Spleen (tissue), 11 donors: ENCODE measurements at regions not wholly inside any gene's neighbourhood (a gene's known extent, or its start where the extent isn't known, plus 50 kb on each side); places are given as distances from the start of the nearest gene placed in this dataset.

ENCODE experiments used
- DNase-seq: peaks from one replicate; pipeline ENCODE4 v3.0.0-alpha.2; 2020
- H3K27ac ChIP-seq, 8 donors: fragments of 200-600 bp; sonication (generic) in 7 of 8; 1 replicate in 4 of 8; 2 replicates in 4 of 8; pipeline versions ENCODE4 v1.5.0 to v1.8.0; 2016 to 2021; ENCODE audit warnings: inconsistent platforms in 4 of 8, mild to moderate bottlenecking in 4 of 8, moderate library complexity in 1 of 8
- H3K27me3 ChIP-seq, 7 donors: fragments of 200-600 bp; sonication (generic) in 6 of 7; replicated peaks in 1 of 7; 1 replicate in 4 of 7; 2 replicates in 3 of 7; pipeline versions ENCODE4 v1.5.0 to v1.8.0; 2016 to 2021; ENCODE audit warnings: inconsistent platforms in 3 of 7, mild to moderate bottlenecking in 1 of 7
- H3K36me3 ChIP-seq, 6 donors: fragments of 200-600 bp; sonication (generic) in 5 of 6; 1 replicate in 4 of 6; 2 replicates in 2 of 6; pipeline versions ENCODE4 v1.5.0 to v1.8.0; 2016 to 2021; ENCODE audit warnings: inconsistent platforms in 2 of 6
- H3K4me1 ChIP-seq, 6 donors: fragments of 200-600 bp; sonication (generic) in 5 of 6; 1 replicate in 3 of 6; 2 replicates in 3 of 6; pipeline versions ENCODE4 v1.5.0 to v1.8.0; 2016 to 2021; ENCODE audit warnings: inconsistent platforms in 3 of 6
- H3K4me3 ChIP-seq, 8 donors: fragments of 200-600 bp; sonication (generic) in 7 of 8; 1 replicate in 4 of 8; 2 replicates in 4 of 8; pipeline versions ENCODE4 v1.5.0 to v1.8.0; 2016 to 2021; ENCODE audit warnings: inconsistent platforms in 4 of 8, mild to moderate bottlenecking in 4 of 8, moderate library complexity in 2 of 8
- H3K9me3 ChIP-seq, 8 donors: fragments of 200-600 bp; sonication (generic) in 7 of 8; 1 replicate in 4 of 8; 2 replicates in 4 of 8; pipeline versions ENCODE4 v1.5.0 to v1.8.0; 2016 to 2021; ENCODE audit warnings: inconsistent platforms in 4 of 8
- POLR2A ChIP-seq, 3 donors: fragments of 450-650 bp; IDR thresholded peaks; one replicate each; pipeline ENCODE4 v1.5.1; 2017; ENCODE audit warnings: antibody characterized with exemption in 3 of 3, mild to moderate bottlenecking in 1 of 3
- POLR2AphosphoS5 ChIP-seq, 3 donors: sonication (generic); formaldehyde crosslinking; IDR thresholded peaks; one replicate each; pipeline ENCODE4 v1.5.1; 2017; ENCODE audit warnings: antibody characterized with exemption in 3 of 3
- WGBS, 5 donors: extraction: QIAGEN DNeasy Blood & Tissue Kit in 3 of 5; methylation state at CpG; one replicate each; pipeline versions ENCODE4 v1.1.5 to v1.1.7; 2013 to 2018; 5-methylcytosine and 5-hydroxymethylcytosine counted together
- intact Hi-C: fragments of 100-400 bp; cut with DNase I; formaldehyde crosslinking; loops from one replicate; pipeline ENCODE4 v1.15.0; 2023; ENCODE audit warnings: low total_unique reads
- TF ChIP-seq, protein P1 (sequence below), 11 experiments: fragments of 200-600 bp in 7 of 11; fragments of 450-650 bp in 4 of 11; sonication (generic) in 4 of 11; IDR thresholded peaks in 8 of 11; conservative IDR thresholded peaks in 3 of 11; 1 replicate in 7 of 11; 2 replicates in 4 of 11; pipeline versions ENCODE4 v1.4.0 to v1.8.0; 2016 to 2021; ENCODE audit warnings: antibody characterized with exemption in 11 of 11, inconsistent platforms in 4 of 11, mild to moderate bottlenecking in 1 of 11
- donor health status: healthy with polysubstance abuse.
- donor health status: DM: no; HTN: no; CAD: no; lungs with moderate emphysema.
- donor health status: DM: no; HTN: no; CAD: no.
- donor health status: Bipolar disorder and iron deficiency.
- donor health status: healthy.
- donor health status: DM: no; HTN: no; CAD: no.
- donor health status: DM: yes; HTN: yes; CAD: no.

DNA sequence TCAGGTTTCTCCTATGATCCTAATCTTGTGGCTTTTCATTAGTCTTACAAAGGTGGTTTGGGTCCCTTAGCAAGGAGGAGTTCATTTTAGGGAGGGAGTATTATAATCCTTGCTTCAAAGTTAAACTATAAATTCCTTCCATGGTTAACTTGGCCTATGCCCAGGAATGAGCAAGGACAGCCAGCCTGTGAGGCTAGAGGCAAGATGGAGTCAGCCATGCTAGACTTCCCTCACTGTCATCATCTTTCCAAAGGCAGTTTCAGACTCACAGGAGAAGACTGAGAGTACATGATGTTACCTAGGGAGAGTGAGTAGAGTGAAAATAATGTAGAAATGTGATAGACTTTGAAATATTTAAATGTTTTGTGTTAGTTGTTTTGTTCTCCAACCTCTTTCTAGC, 192.3 kb downstream of the GPAT3 start:
- no peak for DNase-seq
- H3K27ac ChIP-seq: no peak overlapping the region
- H3K4me3 ChIP-seq: no peak overlapping the region
- H3K9me3 ChIP-seq: peaks cover 0 to 23% (median 14%) of the 10 kb centered on the region in 8 donors
- H3K4me1 ChIP-seq: no peaks in the 10 kb centered on the region
- no peaks in the 10 kb centered on the region for H3K27me3 ChIP-seq
- no peaks in the 10 kb centered on the region for H3K36me3 ChIP-seq
- intact Hi-C loops: no loop called here
- TF ChIP-seq, protein P1, sequence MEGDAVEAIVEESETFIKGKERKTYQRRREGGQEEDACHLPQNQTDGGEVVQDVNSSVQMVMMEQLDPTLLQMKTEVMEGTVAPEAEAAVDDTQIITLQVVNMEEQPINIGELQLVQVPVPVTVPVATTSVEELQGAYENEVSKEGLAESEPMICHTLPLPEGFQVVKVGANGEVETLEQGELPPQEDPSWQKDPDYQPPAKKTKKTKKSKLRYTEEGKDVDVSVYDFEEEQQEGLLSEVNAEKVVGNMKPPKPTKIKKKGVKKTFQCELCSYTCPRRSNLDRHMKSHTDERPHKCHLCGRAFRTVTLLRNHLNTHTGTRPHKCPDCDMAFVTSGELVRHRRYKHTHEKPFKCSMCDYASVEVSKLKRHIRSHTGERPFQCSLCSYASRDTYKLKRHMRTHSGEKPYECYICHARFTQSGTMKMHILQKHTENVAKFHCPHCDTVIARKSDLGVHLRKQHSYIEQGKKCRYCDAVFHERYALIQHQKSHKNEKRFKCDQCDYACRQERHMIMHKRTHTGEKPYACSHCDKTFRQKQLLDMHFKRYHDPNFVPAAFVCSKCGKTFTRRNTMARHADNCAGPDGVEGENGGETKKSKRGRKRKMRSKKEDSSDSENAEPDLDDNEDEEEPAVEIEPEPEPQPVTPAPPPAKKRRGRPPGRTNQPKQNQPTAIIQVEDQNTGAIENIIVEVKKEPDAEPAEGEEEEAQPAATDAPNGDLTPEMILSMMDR (IDR thresholded peaks at IDR 0.05 in 8 of 11, conservative IDR thresholded peaks at IDR 0.05 in 3 of 11): no peak
- no peak for TF ChIP-seq POLR2A (IDR thresholded peaks at IDR 0.05)

DNA sequence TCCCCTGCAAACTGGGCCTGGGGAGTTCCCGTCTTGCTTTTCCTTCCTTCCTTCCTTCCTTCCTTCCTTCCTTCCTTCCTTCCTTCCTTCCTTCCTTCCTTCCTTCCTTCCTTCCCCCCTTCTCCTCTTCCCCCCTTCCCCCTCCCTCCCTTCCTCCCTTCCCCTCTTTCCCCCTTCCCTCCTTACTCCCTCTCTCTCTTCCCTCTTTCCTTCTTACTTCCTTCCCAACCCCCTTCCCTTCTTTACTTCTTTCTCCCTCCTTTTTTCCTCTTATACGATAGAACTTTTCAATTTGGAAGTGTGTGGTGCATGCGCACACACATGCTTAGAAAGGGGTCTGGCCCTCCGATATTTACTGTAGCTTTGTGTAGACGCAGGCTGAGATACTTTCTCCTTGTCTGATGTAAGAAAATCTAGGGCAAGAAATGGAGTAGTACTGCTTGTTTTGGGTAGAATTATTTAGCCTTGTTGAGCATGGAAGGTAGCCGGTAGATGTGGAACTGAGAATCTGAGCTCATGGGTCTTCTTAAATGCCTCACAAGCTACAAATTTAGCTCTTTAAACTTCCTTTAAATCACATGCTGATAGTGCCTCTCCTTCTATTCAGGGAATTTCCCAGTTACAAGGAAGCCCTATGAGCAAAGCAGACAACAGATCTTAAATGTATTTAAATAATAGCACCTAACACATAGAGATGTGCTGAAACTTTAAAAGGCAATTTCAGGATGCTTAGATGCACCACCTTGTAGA, 189.6 kb downstream of the GPAT3 start:
- 78 to 90% (median 81%) methylated on average over 6 of the region's 6 CpGs for WGBS, 5 donors
- Histone ChIP-seq H3K27me3 (peaks cover 0 to 4% (median 0%) of the 10 kb centered on the region in 7 donors), H3K4me3 (no peak overlapping the region), H3K9me3 (peaks cover 0 to 12% (median 9%) of the 10 kb centered on the region in 8 donors), H3K4me1 (no peaks in the 10 kb centered on the region), H3K27ac (no peak overlapping the region), H3K36me3 (no peaks in the 10 kb centered on the region)
- TF ChIP-seq POLR2AphosphoS5 (IDR thresholded peaks at IDR 0.05): no peak
- TF ChIP-seq POLR2A (IDR thresholded peaks at IDR 0.05): no peak
- TF ChIP-seq, protein P1 (IDR thresholded peaks at IDR 0.05 in 8 of 11, conservative IDR thresholded peaks at IDR 0.05 in 3 of 11): no peak
- no peak for DNase-seq
- intact Hi-C loops: no loop called here

DNA sequence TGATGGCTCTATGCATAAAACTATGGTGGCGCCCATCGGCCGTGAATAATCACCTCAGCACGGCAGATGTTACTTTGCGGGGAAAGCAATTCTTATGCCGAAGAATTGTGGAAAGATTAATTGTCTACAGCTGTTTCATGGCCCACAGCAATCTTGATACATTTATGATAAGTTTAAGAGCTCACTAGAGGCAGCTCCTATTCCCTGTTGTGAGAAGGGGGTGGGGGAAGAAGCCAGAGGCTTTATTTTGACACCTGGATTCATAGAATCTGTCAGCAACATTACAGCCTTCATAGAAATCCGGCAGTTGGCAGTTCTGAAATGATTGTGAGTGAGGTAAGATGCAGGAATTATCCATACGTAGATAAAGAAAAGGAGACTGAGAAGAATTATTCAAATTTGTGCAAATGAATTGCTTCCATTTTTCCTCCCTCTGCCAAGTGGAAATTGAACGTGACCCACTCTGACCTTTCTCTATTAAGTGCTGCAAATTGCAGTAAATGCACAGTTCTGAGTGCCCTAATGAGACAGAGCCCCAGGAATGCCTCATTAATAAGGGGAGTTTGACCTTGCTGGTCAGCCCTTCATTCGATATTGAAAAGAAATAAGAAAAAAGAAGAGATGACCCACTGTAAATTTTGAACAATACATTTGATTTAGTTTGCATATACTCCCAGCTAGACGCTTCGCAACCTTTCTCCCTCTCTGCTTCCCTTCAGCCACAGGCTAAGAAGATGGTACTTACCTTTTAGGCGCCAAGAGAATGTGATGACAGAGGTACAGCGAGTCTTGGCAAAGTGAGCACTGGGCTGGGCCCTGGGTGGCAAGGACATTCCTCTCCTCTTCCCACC, 188.8 kb downstream of the GPAT3 start:
- no peaks in the 10 kb centered on the region for H3K4me1 ChIP-seq
- H3K27ac ChIP-seq: no peak overlapping the region
- DNase-seq: no peak
- 79 to 88% (median 83%) methylated on average over 14 of the region's 14 CpGs for WGBS, 5 donors
- H3K27me3 ChIP-seq: peaks cover 0 to 4% (median 0%) of the 10 kb centered on the region in 7 donors
- H3K4me3 ChIP-seq: no peak overlapping the region
- H3K9me3 ChIP-seq: peaks cover 0 to 4% (median under 1%) of the 10 kb centered on the region in 8 donors
- H3K36me3 ChIP-seq: no peaks in the 10 kb centered on the region
- intact Hi-C loops: no loop called here
- TF ChIP-seq, protein P1 (IDR thresholded peaks at IDR 0.05 in 8 of 11, conservative IDR thresholded peaks at IDR 0.05 in 3 of 11): no peak
- TF ChIP-seq POLR2A (IDR thresholded peaks at IDR 0.05) (no peak), POLR2AphosphoS5 (IDR thresholded peaks at IDR 0.05) (no peak)

DNA sequence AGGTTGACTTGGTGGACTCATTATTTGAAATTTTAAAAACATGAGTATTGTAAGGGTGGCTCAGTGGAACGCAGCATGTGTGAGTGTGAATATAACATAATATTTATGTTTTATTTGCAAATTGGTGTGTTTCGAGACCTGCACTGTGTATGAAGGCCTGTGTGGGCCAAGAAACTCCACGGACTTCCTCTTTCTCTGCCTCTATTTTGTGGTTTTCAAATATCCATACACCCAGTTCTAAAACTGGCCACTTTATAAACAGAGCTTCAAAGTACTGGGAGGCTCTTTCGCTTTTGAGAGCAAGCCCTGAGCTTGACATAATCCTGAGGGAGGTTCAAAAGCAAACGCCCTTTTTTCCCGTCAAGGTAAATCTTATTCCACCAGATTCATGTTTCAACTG, 187.7 kb downstream of the GPAT3 start:
- H3K4me1 ChIP-seq: no peaks in the 10 kb centered on the region
- TF ChIP-seq POLR2AphosphoS5 (IDR thresholded peaks at IDR 0.05): no peak
- TF ChIP-seq, protein P1 (IDR thresholded peaks at IDR 0.05 in 8 of 11, conservative IDR thresholded peaks at IDR 0.05 in 3 of 11): no peak
- no peak for TF ChIP-seq POLR2A (IDR thresholded peaks at IDR 0.05)
- H3K27me3 ChIP-seq: peaks cover 0 to 4% (median 0%) of the 10 kb centered on the region in 7 donors
- H3K27ac ChIP-seq: no peak overlapping the region
- H3K36me3 ChIP-seq: no peaks in the 10 kb centered on the region
- no peak for DNase-seq
- intact Hi-C loops: no loop called here
- 59 to 67% (median 62%) methylated on average over 6 of the region's 6 CpGs for WGBS, 5 donors
- H3K4me3 ChIP-seq: no peak overlapping the region
- no peaks in the 10 kb centered on the region for H3K9me3 ChIP-seq
